Vagina (tissue), 2 donors: ENCODE measurements at regions not wholly inside any gene's neighbourhood (a gene's known extent, or its start where the extent isn't known, plus 50 kb on each side); places are given as distances from the start of the nearest gene placed in this dataset.

Source experiments
- POLR2A ChIP-seq, 2 donors: fragments of 450-650 bp; IDR thresholded peaks; one replicate each; pipeline ENCODE4 v1.6.1; 2017; ENCODE audit warnings: antibody characterized with exemption in 2 of 2, mild to moderate bottlenecking in 2 of 2, moderate library complexity in 2 of 2
- POLR2AphosphoS5 ChIP-seq, 2 donors: sonication (generic); formaldehyde crosslinking; IDR thresholded peaks; one replicate each; pipeline ENCODE4 v1.9.0; 2017; ENCODE audit warnings: antibody characterized with exemption in 2 of 2, mild to moderate bottlenecking in 2 of 2, low read depth in 1 of 2; ENCODE audit not compliant: insufficient read depth in 1 of 2
- TF ChIP-seq, protein P1 (sequence below), 3 experiments: fragments of 450-650 bp in 2 of 3; fragments of 200-600 bp in 1 of 3; sonication (generic) in 1 of 3; IDR thresholded peaks; one replicate each; pipeline ENCODE4 v1.5.1; 2017 to 2019; ENCODE audit warnings: antibody characterized with exemption in 3 of 3, mild to moderate bottlenecking in 2 of 3, moderate library complexity in 2 of 3

DNA sequence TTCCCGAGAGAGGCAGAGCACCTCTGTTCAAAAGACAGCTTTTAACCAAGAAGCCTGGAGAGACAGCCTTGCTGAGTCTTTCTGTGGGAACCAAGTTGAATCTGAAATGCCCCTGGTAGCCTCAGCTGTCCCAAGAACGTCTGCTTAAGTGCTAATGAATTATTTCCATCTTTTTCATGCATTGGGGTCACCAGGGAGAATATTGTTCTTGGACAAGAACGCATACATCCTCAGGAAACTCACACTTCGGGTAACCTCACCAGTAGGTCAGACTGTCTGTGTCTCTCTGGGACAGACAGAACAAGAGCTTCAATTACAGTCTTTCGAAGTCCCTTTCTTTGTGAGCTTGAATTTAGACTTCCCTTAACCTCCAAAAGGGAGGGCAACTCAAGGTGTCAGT is 134.6 kb upstream of the ADAMTS18 start:
- TF ChIP-seq, protein P1, sequence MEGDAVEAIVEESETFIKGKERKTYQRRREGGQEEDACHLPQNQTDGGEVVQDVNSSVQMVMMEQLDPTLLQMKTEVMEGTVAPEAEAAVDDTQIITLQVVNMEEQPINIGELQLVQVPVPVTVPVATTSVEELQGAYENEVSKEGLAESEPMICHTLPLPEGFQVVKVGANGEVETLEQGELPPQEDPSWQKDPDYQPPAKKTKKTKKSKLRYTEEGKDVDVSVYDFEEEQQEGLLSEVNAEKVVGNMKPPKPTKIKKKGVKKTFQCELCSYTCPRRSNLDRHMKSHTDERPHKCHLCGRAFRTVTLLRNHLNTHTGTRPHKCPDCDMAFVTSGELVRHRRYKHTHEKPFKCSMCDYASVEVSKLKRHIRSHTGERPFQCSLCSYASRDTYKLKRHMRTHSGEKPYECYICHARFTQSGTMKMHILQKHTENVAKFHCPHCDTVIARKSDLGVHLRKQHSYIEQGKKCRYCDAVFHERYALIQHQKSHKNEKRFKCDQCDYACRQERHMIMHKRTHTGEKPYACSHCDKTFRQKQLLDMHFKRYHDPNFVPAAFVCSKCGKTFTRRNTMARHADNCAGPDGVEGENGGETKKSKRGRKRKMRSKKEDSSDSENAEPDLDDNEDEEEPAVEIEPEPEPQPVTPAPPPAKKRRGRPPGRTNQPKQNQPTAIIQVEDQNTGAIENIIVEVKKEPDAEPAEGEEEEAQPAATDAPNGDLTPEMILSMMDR (IDR thresholded peaks at IDR 0.05) = no peak
- TF ChIP-seq POLR2AphosphoS5 (IDR thresholded peaks at IDR 0.05; ENCODE audit: insufficient read depth in 1 of 2, low read depth in 1 of 2) = no peak
- TF ChIP-seq POLR2A (IDR thresholded peaks at IDR 0.05) = no peak
